Tibial nerve (tissue), 4 donors: ENCODE measurements at regions not wholly inside any gene's neighbourhood (a gene's known extent, or its start where the extent isn't known, plus 50 kb on each side); places are given as distances from the start of the nearest gene placed in this dataset.
"Not testable (repeated sequence)": the region's sequence is repeated elsewhere in the genome, so short reads cannot be mapped to it uniquely, and the experiment has no call there.

Source experiments
- DNase-seq, 2 donors: peaks; one replicate each; pipeline ENCODE4 v3.0.0-alpha.2; 2019; ENCODE audit warnings: low spot score in 2 of 2
- H3K27ac ChIP-seq, 4 donors: fragments of 200-600 bp; sonication (generic) in 3 of 4; one replicate each; pipeline ENCODE4 v1.5.1; 2017 to 2019; ENCODE audit warnings: mild to moderate bottlenecking in 1 of 4
- H3K27me3 ChIP-seq, 2 donors: fragments of 200-600 bp; sonication (generic) in 1 of 2; one replicate each; pipeline versions ENCODE4 v1.5.1 to v1.6.0; 2017 to 2019
- H3K36me3 ChIP-seq, 3 donors: fragments of 200-600 bp; sonication (generic); one replicate each; pipeline ENCODE4 v1.5.1; 2018 to 2019
- H3K4me1 ChIP-seq, 4 donors: fragments of 200-600 bp; sonication (generic) in 3 of 4; one replicate each; pipeline ENCODE4 v1.5.1; 2017 to 2019
- H3K4me3 ChIP-seq, 4 donors: fragments of 200-600 bp; sonication (generic) in 3 of 4; one replicate each; pipeline ENCODE4 v1.5.1; 2017 to 2019; ENCODE audit warnings: mild to moderate bottlenecking in 1 of 4, moderate library complexity in 1 of 4
- H3K9me3 ChIP-seq, 4 donors: fragments of 200-600 bp; sonication (generic) in 3 of 4; one replicate each; pipeline ENCODE4 v1.5.1; 2017 to 2019
- CTCF ChIP-seq, 5 experiments: fragments of 200-600 bp in 3 of 5; fragments of 450-650 bp in 2 of 5; sonication (generic) in 3 of 5; IDR thresholded peaks; one replicate each; pipeline ENCODE4 v1.5.1; 2016 to 2019; ENCODE audit warnings: antibody characterized with exemption in 5 of 5, mild to moderate bottlenecking in 3 of 5, moderate library complexity in 2 of 5
- EP300 ChIP-seq, 2 donors: sonication (generic); formaldehyde crosslinking; IDR thresholded peaks; one replicate each; pipeline ENCODE4 v1.6.1; 2017; ENCODE audit warnings: antibody characterized with exemption in 2 of 2, mild to moderate bottlenecking in 1 of 2
- POLR2A ChIP-seq, 2 donors: fragments of 450-650 bp; IDR thresholded peaks; one replicate each; pipeline ENCODE4 v1.6.1; 2017; ENCODE audit warnings: antibody characterized with exemption in 2 of 2, mild to moderate bottlenecking in 2 of 2, moderate library complexity in 2 of 2
- WGBS, 2 donors: methylation state at CpG; one replicate each; pipeline ENCODE4 v1.1.5; 2018; 5-methylcytosine and 5-hydroxymethylcytosine counted together

GRCh38 chr19:28578786-28579505, 634.0 kb downstream of the UQCRFS1 start:
- Histone ChIP-seq H3K27ac (no peak overlapping the region), H3K27me3 (no peaks in the 10 kb centered on the region), H3K4me1 (no peaks in the 10 kb centered on the region), H3K36me3 (no peaks in the 10 kb centered on the region), H3K4me3 (no peak overlapping the region), H3K9me3 (no peaks in the 10 kb centered on the region)
- TF ChIP-seq CTCF (IDR thresholded peaks at IDR 0.05) (no peak), EP300 (IDR thresholded peaks at IDR 0.05) (no peak), POLR2A (IDR thresholded peaks at IDR 0.05) (no peak)
- no peak for DNase-seq
- WGBS, 2 donors = 76% methylated on average over 6 of the region's 6 CpGs

GRCh38 chr19:28578208-28578607, 634.7 kb downstream of the UQCRFS1 start:
- H3K9me3 ChIP-seq = no peaks in the 10 kb centered on the region
- no peaks in the 10 kb centered on the region for H3K27me3 ChIP-seq
- no peaks in the 10 kb centered on the region for H3K4me1 ChIP-seq
- 86 to 91% methylated on average over 8 of the region's 8 CpGs for WGBS, 2 donors
- no peak overlapping the region for H3K27ac ChIP-seq
- no peak for TF ChIP-seq EP300 (IDR thresholded peaks at IDR 0.05)
- TF ChIP-seq POLR2A (IDR thresholded peaks at IDR 0.05) = no peak
- TF ChIP-seq CTCF (IDR thresholded peaks at IDR 0.05) = no peak
- no peak for DNase-seq
- no peak overlapping the region for H3K4me3 ChIP-seq
- H3K36me3 ChIP-seq = no peaks in the 10 kb centered on the region

GRCh38 chr19:28577666-28578065, 635.3 kb downstream of the UQCRFS1 start:
- 71 to 80% methylated on average over 6 of the region's 6 CpGs for WGBS, 2 donors
- Histone ChIP-seq H3K4me3 (no peak overlapping the region), H3K36me3 (no peaks in the 10 kb centered on the region), H3K27me3 (no peaks in the 10 kb centered on the region), H3K4me1 (no peaks in the 10 kb centered on the region), H3K27ac (no peak overlapping the region), H3K9me3 (no peaks in the 10 kb centered on the region)
- no peak for DNase-seq
- TF ChIP-seq EP300 (IDR thresholded peaks at IDR 0.05) (no peak), POLR2A (IDR thresholded peaks at IDR 0.05) (no peak), CTCF (IDR thresholded peaks at IDR 0.05) (no peak)

- H3K4me1 ChIP-seq = no peaks in the 10 kb centered on the region
- no peaks in the 10 kb centered on the region for H3K9me3 ChIP-seq
- 35 to 43% methylated on average over 2 of the region's 2 CpGs for WGBS, 2 donors
- TF ChIP-seq EP300 (IDR thresholded peaks at IDR 0.05) = no peak
- no peak for TF ChIP-seq POLR2A (IDR thresholded peaks at IDR 0.05)
- no peak for TF ChIP-seq CTCF (IDR thresholded peaks at IDR 0.05)
- H3K27me3 ChIP-seq = no peaks in the 10 kb centered on the region
- H3K27ac ChIP-seq = no peak overlapping the region
- DNase-seq = no peak
- H3K4me3 ChIP-seq = no peak overlapping the region
- no peaks in the 10 kb centered on the region for H3K36me3 ChIP-seq
Observed at GRCh38 chr19:28577233-28577632, 635.7 kb downstream of the UQCRFS1 start.

- no peaks in the 10 kb centered on the region for H3K27me3 ChIP-seq
- TF ChIP-seq POLR2A (IDR thresholded peaks at IDR 0.05) (no peak), EP300 (IDR thresholded peaks at IDR 0.05) (no peak)
- no peak overlapping the region for H3K27ac ChIP-seq
- no peaks in the 10 kb centered on the region for H3K9me3 ChIP-seq
- no peak for DNase-seq
- no peak overlapping the region for H3K4me3 ChIP-seq
- no peaks in the 10 kb centered on the region for H3K4me1 ChIP-seq
- no peaks in the 10 kb centered on the region for H3K36me3 ChIP-seq
Observed at GRCh38 chr19:28575816-28576215, 637.1 kb downstream of the UQCRFS1 start.

- H3K27me3 ChIP-seq, H3K36me3 ChIP-seq, H3K4me1 ChIP-seq, DNase-seq, H3K27ac ChIP-seq, H3K4me3 ChIP-seq, H3K9me3 ChIP-seq: not testable (repeated sequence)
Observed at GRCh38 chr19:28575312-28575711, 637.6 kb downstream of the UQCRFS1 start.
